ENCODE measurements at regions not wholly inside any gene's neighbourhood (a gene's known extent, or its start where the extent isn't known, plus 50 kb on each side); places are given as distances from the start of the nearest gene placed in this dataset.

GRCh38 chr2:8317418-8317817 lies 364.4 kb upstream of the ID2 start:
- TF ChIP-seq GATA2 (CRISPR knock-in tag; IDR thresholded peaks at IDR 0.05) (no peak), SMARCC2 (IDR thresholded peaks at IDR 0.05; ENCODE audit: low read depth) (no peak), CTCF (IDR thresholded peaks at IDR 0.05 in 2 of 3, conservative IDR thresholded peaks at IDR 0.05 in 1 of 3; ENCODE audit: insufficient read depth in 2 of 3, low read depth in 1 of 3, low read length in 3 of 3) (no peak), ZNF133 (CRISPR knock-in tag; IDR thresholded peaks at IDR 0.05) (no peak), SMC3 (conservative IDR thresholded peaks at IDR 0.05; ENCODE audit: insufficient read depth, low read depth, low read length) (no peak), ZNF561 (CRISPR knock-in tag; conservative IDR thresholded peaks at IDR 0.05) (no peak), FOXK2 (conservative IDR thresholded peaks at IDR 0.05 in 1 of 2, IDR thresholded peaks at IDR 0.05 in 1 of 2; ENCODE audit: low read depth in 2 of 2) (no peak), GABPA (tag; conservative IDR thresholded peaks at IDR 0.05; ENCODE audit: low read depth) (no peak), POLR2A (conservative IDR thresholded peaks at IDR 0.05) (no peak), PBX2 (CRISPR knock-in tag; IDR thresholded peaks at IDR 0.05; ENCODE audit: low read depth) (no peak), PBX2 (tag; conservative IDR thresholded peaks at IDR 0.05; ENCODE audit: low read depth) (no peak)

Data from K562 (cell line).